Muscle layer of colon (tissue), 2 donors: ENCODE measurements at regions not wholly inside any gene's neighbourhood (a gene's known extent, or its start where the extent isn't known, plus 50 kb on each side); places are given as distances from the start of the nearest gene placed in this dataset.

Experiments
- H3K27ac ChIP-seq: one replicate; pipeline ENCODE4 v1.7.0; 2013; ENCODE audit warnings: low read depth, mild to moderate bottlenecking, low read length, moderate library complexity
- H3K27me3 ChIP-seq, 2 donors: one replicate each; pipeline ENCODE4 v1.7.0; 2013; ENCODE audit warnings: low read length in 2 of 2, mild to moderate bottlenecking in 2 of 2; ENCODE audit not compliant: insufficient read depth in 2 of 2, control insufficient read depth in 1 of 2
- H3K36me3 ChIP-seq: one replicate; pipeline ENCODE4 v1.7.0; 2013; ENCODE audit warnings: mild to moderate bottlenecking, low read length; ENCODE audit not compliant: insufficient read depth
- H3K4me1 ChIP-seq: one replicate; pipeline ENCODE4 v1.7.0; 2013; ENCODE audit warnings: mild to moderate bottlenecking, low read length; ENCODE audit not compliant: insufficient read depth
- H3K4me3 ChIP-seq, 2 donors: one replicate each; pipeline ENCODE4 v1.7.0; 2013; ENCODE audit warnings: low read length in 2 of 2, low read depth in 1 of 2, mild to moderate bottlenecking in 1 of 2, moderate library complexity in 1 of 2
- H3K9ac ChIP-seq: one replicate; pipeline ENCODE4 v1.7.0; 2013; ENCODE audit warnings: low read length
- H3K9me3 ChIP-seq: one replicate; pipeline ENCODE4 v1.7.0; 2013; ENCODE audit warnings: mild to moderate bottlenecking, low read length
- donor health status: abdominal sarcoma.
- donor health status: Adenocarcinoma of cecum.

- no peaks in the 10 kb centered on the region for H3K36me3 ChIP-seq
- H3K9ac ChIP-seq: no peak overlapping the region
- no peak overlapping the region for H3K4me3 ChIP-seq
- no peaks in the 10 kb centered on the region for H3K9me3 ChIP-seq
- no peaks in the 10 kb centered on the region for H3K4me1 ChIP-seq
- no peaks in the 10 kb centered on the region for H3K27me3 ChIP-seq
- no peak overlapping the region for H3K27ac ChIP-seq
Observed at GRCh38 chr10:54866666-54867065, 65.6 kb upstream of the PCDH15 start.

DNA sequence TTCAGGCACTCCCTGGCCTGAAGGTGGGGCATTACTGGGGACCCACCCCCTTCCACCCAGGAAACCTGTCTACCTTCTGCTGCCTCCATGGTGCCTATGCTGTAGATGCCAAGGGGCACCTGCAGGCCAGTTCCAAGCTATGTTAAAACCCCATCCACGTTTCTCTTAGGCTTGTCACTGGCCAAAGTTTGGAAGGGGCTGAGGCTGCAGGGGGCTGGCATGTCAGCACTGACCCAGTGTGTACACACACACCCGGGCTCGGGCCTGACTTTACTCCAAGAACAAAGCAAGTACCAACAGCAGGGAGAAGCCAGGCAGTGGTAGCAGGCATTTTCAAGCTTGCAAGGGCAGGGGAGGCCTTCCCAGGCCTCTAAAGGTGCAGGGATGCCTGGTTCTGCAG, 53.8 kb upstream of the PCDH15 start:
- no peak overlapping the region for H3K27ac ChIP-seq
- H3K4me1 ChIP-seq: no peaks in the 10 kb centered on the region
- no peaks in the 10 kb centered on the region for H3K9me3 ChIP-seq
- no peak overlapping the region for H3K9ac ChIP-seq
- no peaks in the 10 kb centered on the region for H3K27me3 ChIP-seq
- H3K4me3 ChIP-seq: no peak overlapping the region
- H3K36me3 ChIP-seq: no peaks in the 10 kb centered on the region

DNA sequence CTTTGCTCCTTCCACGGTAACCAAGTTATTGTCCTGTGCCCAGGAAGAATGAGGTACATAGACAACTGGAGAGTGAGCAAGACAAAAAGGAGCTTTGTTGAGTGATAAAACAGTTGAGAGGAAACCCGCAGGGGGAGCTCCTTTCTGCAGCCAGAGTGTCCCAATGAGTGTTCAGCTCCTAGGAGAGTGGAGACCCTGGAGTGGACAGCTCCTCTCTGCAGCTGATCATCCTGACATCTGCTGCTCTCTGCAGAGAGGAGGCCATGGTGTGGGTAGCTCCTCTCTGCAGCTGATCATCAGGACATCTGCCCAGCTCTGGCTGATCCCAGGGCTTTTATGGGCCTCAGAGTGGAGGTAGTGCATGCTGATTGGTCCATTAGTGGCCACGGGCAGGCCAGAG, 53.4 kb upstream of the PCDH15 start:
- H3K27ac ChIP-seq: no peak overlapping the region
- no peaks in the 10 kb centered on the region for H3K4me1 ChIP-seq
- no peaks in the 10 kb centered on the region for H3K27me3 ChIP-seq
- no peak overlapping the region for H3K4me3 ChIP-seq
- H3K36me3 ChIP-seq: no peaks in the 10 kb centered on the region
- H3K9me3 ChIP-seq: no peaks in the 10 kb centered on the region
- no peak overlapping the region for H3K9ac ChIP-seq

- Histone ChIP-seq H3K27me3 (no peaks in the 10 kb centered on the region), H3K9me3 (no peaks in the 10 kb centered on the region)
Observed at GRCh38 chr10:54853883-54854282, 52.9 kb upstream of the PCDH15 start.

More at GRCh38 chr10:54853883-54854282, 52.9 kb upstream of the PCDH15 start:
- no peak overlapping the region for H3K4me3 ChIP-seq
- H3K9ac ChIP-seq: no peak overlapping the region
- no peak overlapping the region for H3K27ac ChIP-seq
- no peaks in the 10 kb centered on the region for H3K36me3 ChIP-seq
- no peaks in the 10 kb centered on the region for H3K4me1 ChIP-seq
